ENCODE measurements at regions not wholly inside any gene's neighbourhood (a gene's known extent, or its start where the extent isn't known, plus 50 kb on each side); places are given as distances from the start of the nearest gene placed in this dataset.
"Not testable (repeated sequence)": the region's sequence is repeated elsewhere in the genome, so short reads cannot be mapped to it uniquely, and the experiment has no call there.

- no peak for DNase-seq (ENCODE audit: low read depth, low spot score)
These were observed 957.9 kb upstream of the PRKX start for GRCh38 chrX:4671344-4671743.

GRCh38 chrX:4670606-4671005 lies 957.2 kb upstream of the PRKX start:
- H3K4me3 ChIP-seq (ENCODE audit: low read length): no peak overlapping the region
- no peak for DNase-seq (ENCODE audit: low read depth, low spot score)

More at GRCh38 chrX:4671344-4671743, 957.9 kb upstream of the PRKX start:
- no peak overlapping the region for H3K4me3 ChIP-seq (ENCODE audit: low read length)

- DNase-seq (ENCODE audit: low read depth, low spot score): no peak
These were observed 955.5 kb upstream of the PRKX start for GRCh38 chrX:4668802-4669536.

GRCh38 chrX:4663085-4663484 lies 949.6 kb upstream of the PRKX start:
- no peak overlapping the region for H3K4me3 ChIP-seq (ENCODE audit: low read length)
- no peak for DNase-seq (ENCODE audit: low read depth, low spot score)

More at GRCh38 chrX:4668802-4669536, 955.5 kb upstream of the PRKX start:
- no peak overlapping the region for H3K4me3 ChIP-seq (ENCODE audit: low read length)

- no peak overlapping the region for H3K4me3 ChIP-seq (ENCODE audit: low read length)
- no peak for DNase-seq (ENCODE audit: low read depth, low spot score)
These were observed 948.3 kb upstream of the PRKX start for GRCh38 chrX:4661771-4662170.

- DNase-seq (ENCODE audit: low read depth, low spot score): no peak
- no peak overlapping the region for H3K4me3 ChIP-seq (ENCODE audit: low read length)
These were observed 943.0 kb upstream of the PRKX start for GRCh38 chrX:4656419-4656818.

- no peak for DNase-seq (ENCODE audit: low read depth, low spot score)
- no peak overlapping the region for H3K4me3 ChIP-seq (ENCODE audit: low read length)
These were observed 942.3 kb upstream of the PRKX start for GRCh38 chrX:4655743-4656142.

- DNase-seq (ENCODE audit: low read depth, low spot score): no peak
- no peak overlapping the region for H3K4me3 ChIP-seq (ENCODE audit: low read length)
These were observed 928.7 kb upstream of the PRKX start for GRCh38 chrX:4642114-4642513.

- no peak for DNase-seq (ENCODE audit: low read depth, low spot score)
- no peak overlapping the region for H3K4me3 ChIP-seq (ENCODE audit: low read length)
These were observed 924.6 kb upstream of the PRKX start for GRCh38 chrX:4638036-4638435.

- H3K4me3 ChIP-seq (ENCODE audit: low read length): no peak overlapping the region
- no peak for DNase-seq (ENCODE audit: low read depth, low spot score)
These were observed 914.0 kb upstream of the PRKX start for GRCh38 chrX:4627414-4627813.

- H3K4me3 ChIP-seq (ENCODE audit: low read length): no peak overlapping the region
- no peak for DNase-seq (ENCODE audit: low read depth, low spot score)
These were observed 909.2 kb upstream of the PRKX start for GRCh38 chrX:4622486-4623167.

- H3K4me3 ChIP-seq (ENCODE audit: low read length); DNase-seq (ENCODE audit: low read depth, low spot score): not testable (repeated sequence)
These were observed 900.2 kb upstream of the PRKX start for GRCh38 chrX:4613651-4614050.

GRCh38 chrX:4588893-4589292 lies 875.4 kb upstream of the PRKX start:
- DNase-seq (ENCODE audit: low read depth, low spot score): no peak
- no peak overlapping the region for H3K4me3 ChIP-seq (ENCODE audit: low read length)

GRCh38 chrX:4588466-4588865 lies 875.0 kb upstream of the PRKX start:
- H3K4me3 ChIP-seq (ENCODE audit: low read length): no peak overlapping the region
- no peak for DNase-seq (ENCODE audit: low read depth, low spot score)

GRCh38 chrX:4588056-4588455 lies 874.6 kb upstream of the PRKX start:
- DNase-seq (ENCODE audit: low read depth, low spot score): no peak

GRCh38 chrX:4579999-4580398 lies 866.5 kb upstream of the PRKX start:
- no peak overlapping the region for H3K4me3 ChIP-seq (ENCODE audit: low read length)
- DNase-seq (ENCODE audit: low read depth, low spot score): no peak

More at GRCh38 chrX:4588056-4588455, 874.6 kb upstream of the PRKX start:
- H3K4me3 ChIP-seq (ENCODE audit: low read length): no peak overlapping the region

- no peak for DNase-seq (ENCODE audit: low read depth, low spot score)
These were observed 866.0 kb upstream of the PRKX start for GRCh38 chrX:4579480-4579879.

GRCh38 chrX:4572691-4573090 lies 859.2 kb upstream of the PRKX start:
- DNase-seq (ENCODE audit: low read depth, low spot score): no peak
- H3K4me3 ChIP-seq (ENCODE audit: low read length): no peak overlapping the region

More at GRCh38 chrX:4579480-4579879, 866.0 kb upstream of the PRKX start:
- H3K4me3 ChIP-seq (ENCODE audit: low read length): no peak overlapping the region

- H3K4me3 ChIP-seq (ENCODE audit: low read length): no peak overlapping the region
- DNase-seq (ENCODE audit: low read depth, low spot score): no peak
These were observed 856.7 kb upstream of the PRKX start for GRCh38 chrX:4570151-4570550.

- no peak overlapping the region for H3K4me3 ChIP-seq (ENCODE audit: low read length)
- DNase-seq (ENCODE audit: low read depth, low spot score): no peak
These were observed 846.7 kb upstream of the PRKX start for GRCh38 chrX:4560192-4560591.

GRCh38 chrX:4550018-4550417 lies 836.6 kb upstream of the PRKX start:
- peak; percentile 1 for DNase-seq (ENCODE audit: low read depth, low spot score)
- H3K4me3 ChIP-seq (ENCODE audit: low read length): no peak overlapping the region

Measured in Jurkat, Clone E6-1 (cell line).